OCI-M1 (cell line): ENCODE measurements at regions not wholly inside any gene's neighbourhood (a gene's known extent, or its start where the extent isn't known, plus 50 kb on each side); places are given as distances from the start of the nearest gene placed in this dataset.
"Not testable (repeated sequence)": the region's sequence is repeated elsewhere in the genome, so short reads cannot be mapped to it uniquely, and the experiment has no call there.

Source experiments
- DNase-seq: peaks from one replicate; lab custom pipeline; 2025; lab: John Stamatoyannopoulos, UW

GRCh38 chr1:121573881-121574504 lies 389.2 kb downstream of the SRGAP2C start:
- DNase-seq: not testable (repeated sequence)

GRCh38 chr1:121574505-121574899 lies 389.7 kb downstream of the SRGAP2C start:
- DNase-seq: not testable (repeated sequence)

- peak; percentile 46 for DNase-seq
Observed at GRCh38 chr1:121582898-121583297, 398.1 kb downstream of the SRGAP2C start.

GRCh38 chr1:121586369-121587229 lies 401.8 kb downstream of the SRGAP2C start:
- peak; percentile 37 for DNase-seq

- no peak for DNase-seq
Observed at GRCh38 chr1:121587230-121587569, 402.4 kb downstream of the SRGAP2C start.

GRCh38 chr1:121587777-121588176 lies 403.0 kb downstream of the SRGAP2C start:
- no peak for DNase-seq

GRCh38 chr1:121594096-121594495 lies 409.3 kb downstream of the SRGAP2C start:
- DNase-seq: no peak

- peak; percentile 90 for DNase-seq
Observed at GRCh38 chr1:121595089-121595488, 410.3 kb downstream of the SRGAP2C start.

- not testable (repeated sequence) for DNase-seq
Observed at GRCh38 chr1:121604843-121605444, 420.2 kb downstream of the SRGAP2C start.

- DNase-seq: not testable (repeated sequence)
Observed at GRCh38 chr1:121607499-121607898, 422.7 kb downstream of the SRGAP2C start.
